GM18505 (cell line): ENCODE measurements at regions not wholly inside any gene's neighbourhood (a gene's known extent, or its start where the extent isn't known, plus 50 kb on each side); places are given as distances from the start of the nearest gene placed in this dataset.

Experiments
- ATAC-seq: cut with Tn5 transposase; IDR thresholded peaks from one replicate; pipeline ENCODE4 v1.9.1; 2021; ENCODE audit not compliant: unreplicated experiment
- POLR2A ChIP-seq: IDR thresholded peaks from 4 replicates; pipeline ENCODE4 v1.6.1; 2011; ENCODE audit warnings: borderline replicate concordance; ENCODE audit not compliant: insufficient read depth, insufficient read length; ENCODE audit errors: extremely low read depth

GRCh38 chr6:170080828-170081371 lies 210.0 kb downstream of the DLL1 start:
- no peak for ATAC-seq
- TF ChIP-seq POLR2A = no peak

GRCh38 chr6:170080169-170080827 lies 210.6 kb downstream of the DLL1 start:
- no peak for ATAC-seq
- TF ChIP-seq POLR2A = no peak

GRCh38 chr6:170076466-170077165 lies 214.3 kb downstream of the DLL1 start:
- ATAC-seq = no peak
- TF ChIP-seq POLR2A = no peak

GRCh38 chr6:170075659-170076223 lies 215.1 kb downstream of the DLL1 start:
- no peak for ATAC-seq
- TF ChIP-seq POLR2A = no peak

GRCh38 chr6:170074907-170075306 lies 216.0 kb downstream of the DLL1 start:
- no peak for ATAC-seq
- TF ChIP-seq POLR2A = no peak

GRCh38 chr6:170074435-170074834 lies 216.4 kb downstream of the DLL1 start:
- ATAC-seq = no peak
- TF ChIP-seq POLR2A = no peak

GRCh38 chr6:170073846-170074245 lies 217.0 kb downstream of the DLL1 start:
- TF ChIP-seq POLR2A = no peak

GRCh38 chr6:170072246-170072645 lies 218.6 kb downstream of the DLL1 start:
- TF ChIP-seq POLR2A = no peak
- ATAC-seq = no peak

More at GRCh38 chr6:170073846-170074245, 217.0 kb downstream of the DLL1 start:
- ATAC-seq = no peak

- no peak for ATAC-seq
- TF ChIP-seq POLR2A = no peak
These were observed 221.3 kb downstream of the DLL1 start for GRCh38 chr6:170069611-170070010.

GRCh38 chr6:170068496-170068895 lies 222.4 kb downstream of the DLL1 start:
- no peak for TF ChIP-seq POLR2A
- no peak for ATAC-seq

- ATAC-seq = no peak
- TF ChIP-seq POLR2A = no peak
These were observed 222.9 kb downstream of the DLL1 start for GRCh38 chr6:170067923-170068360.

GRCh38 chr6:170067181-170067641 lies 223.7 kb downstream of the DLL1 start:
- TF ChIP-seq POLR2A = no peak
- no peak for ATAC-seq

GRCh38 chr6:170066679-170067078 lies 224.2 kb downstream of the DLL1 start:
- ATAC-seq = no peak
- TF ChIP-seq POLR2A = no peak
